Pons (tissue), 1 donor: ENCODE measurements at regions not wholly inside any gene's neighbourhood (a gene's known extent, or its start where the extent isn't known, plus 50 kb on each side); places are given as distances from the start of the nearest gene placed in this dataset.

Experiments used
- DNase-seq: peaks from one replicate; pipeline ENCODE4 v3.0.0-alpha.2; 2016; ENCODE audit warnings: low spot score

- no peak for DNase-seq
These were observed 53.4 kb upstream of the STK17B start for GRCh38 chr2:196224756-196225155.

- no peak for DNase-seq
These were observed 53.8 kb upstream of the STK17B start for GRCh38 chr2:196225213-196225612.

- no peak for DNase-seq
These were observed 54.8 kb upstream of the STK17B start for GRCh38 chr2:196226058-196226706.

GRCh38 chr2:196226707-196227065 lies 55.3 kb upstream of the STK17B start:
- no peak for DNase-seq

GRCh38 chr2:196229013-196229412 lies 57.6 kb upstream of the STK17B start:
- no peak for DNase-seq

- no peak for DNase-seq
These were observed 58.9 kb upstream of the STK17B start for GRCh38 chr2:196230061-196230854.

GRCh38 chr2:196233021-196233804 lies 61.8 kb upstream of the STK17B start:
- no peak for DNase-seq

GRCh38 chr2:196233805-196234475 lies 62.6 kb upstream of the STK17B start:
- no peak for DNase-seq

- DNase-seq = no peak
These were observed 63.3 kb upstream of the STK17B start for GRCh38 chr2:196234672-196235071.

- DNase-seq = no peak
These were observed 67.5 kb upstream of the STK17B start for GRCh38 chr2:196238836-196239380.

- peak; percentile 69 for DNase-seq
These were observed 68.5 kb upstream of the STK17B start for GRCh38 chr2:196239622-196240587.

- no peak for DNase-seq
These were observed 69.8 kb upstream of the STK17B start for GRCh38 chr2:196241175-196241574.

GRCh38 chr2:196242131-196242620 lies 70.8 kb upstream of the STK17B start:
- DNase-seq = peak; percentile 58

- no peak for DNase-seq
These were observed 73.1 kb upstream of the STK17B start for GRCh38 chr2:196244516-196244915.

GRCh38 chr2:196244966-196245365 lies 73.6 kb upstream of the STK17B start:
- no peak for DNase-seq

- no peak for DNase-seq
These were observed 74.2 kb upstream of the STK17B start for GRCh38 chr2:196245378-196246140.

GRCh38 chr2:196247114-196247975 lies 76.0 kb upstream of the STK17B start:
- DNase-seq = no peak

- DNase-seq = no peak
These were observed 76.5 kb upstream of the STK17B start for GRCh38 chr2:196247976-196248280.

GRCh38 chr2:196248467-196249094 lies 77.2 kb upstream of the STK17B start:
- no peak for DNase-seq
